MM.1S (cell line): ENCODE measurements at regions not wholly inside any gene's neighbourhood (a gene's known extent, or its start where the extent isn't known, plus 50 kb on each side); places are given as distances from the start of the nearest gene placed in this dataset.

Experiments
- DNase-seq: peaks from one replicate; pipeline ENCODE4 v3.0.0-alpha.2; 2015
- H2AFZ ChIP-seq: fragments of 300-600 bp; sonication (generic); 2 replicates; pipeline ENCODE4 v1.6.0; 2016; ENCODE audit warnings: antibody characterized with exemption, low read length
- H3F3A ChIP-seq: fragments of 300-600 bp; sonication (generic); 2 replicates; pipeline ENCODE4 v1.6.1; 2016; ENCODE audit warnings: mild to moderate bottlenecking, antibody characterized with exemption, low read length, moderate library complexity, mixed read lengths; ENCODE audit not compliant: insufficient read depth
- H3K27ac ChIP-seq: fragments of 300-600 bp; sonication (generic); 2 replicates; pipeline ENCODE4 v1.5.1; 2016; ENCODE audit warnings: mild to moderate bottlenecking, low read length
- H3K27me3 ChIP-seq: fragments of 300-600 bp; sonication (generic); replicated peaks from 2 replicates; pipeline ENCODE4 v1.6.0; 2016; ENCODE audit warnings: low read length; ENCODE audit not compliant: insufficient read depth
- H3K36me3 ChIP-seq: fragments of 300-600 bp; sonication (generic); replicated peaks from 2 replicates; pipeline ENCODE4 v1.6.1; 2016; ENCODE audit warnings: mild to moderate bottlenecking, low read length, mixed read lengths; ENCODE audit not compliant: insufficient read depth
- H3K4me1 ChIP-seq: fragments of 300-600 bp; sonication (generic); 2 replicates; pipeline ENCODE4 v1.6.1; 2016; ENCODE audit warnings: low read length, mixed read lengths
- H3K4me2 ChIP-seq: fragments of 300-600 bp; sonication (generic); 2 replicates; pipeline ENCODE4 v1.6.0; 2016; ENCODE audit warnings: low read depth, low read length
- H3K4me3 ChIP-seq: fragments of 300-600 bp; sonication (generic); 2 replicates; pipeline ENCODE4 v1.5.1; 2016; ENCODE audit warnings: low read length, mixed read lengths
- H3K79me2 ChIP-seq: fragments of 300-600 bp; sonication (generic); 2 replicates; pipeline ENCODE4 v1.6.1; 2016; ENCODE audit warnings: mixed run types, low read length, mixed read lengths
- H3K9ac ChIP-seq: fragments of 300-600 bp; sonication (generic); 2 replicates; pipeline ENCODE4 v1.6.1; 2016; ENCODE audit warnings: low read length, mixed read lengths
- H3K9me2 ChIP-seq: fragments of 300-600 bp; sonication (generic); replicated peaks from 2 replicates; pipeline ENCODE4 v1.6.1; 2016; ENCODE audit warnings: mild to moderate bottlenecking, low read length, mixed read lengths; ENCODE audit not compliant: insufficient read depth
- H3K9me3 ChIP-seq: fragments of 300-600 bp; sonication (generic); replicated peaks from 2 replicates; pipeline ENCODE4 v1.6.1; 2016; ENCODE audit warnings: mild to moderate bottlenecking, low read length, mixed read lengths; ENCODE audit not compliant: insufficient read depth
- H4K20me1 ChIP-seq: fragments of 300-600 bp; sonication (generic); 2 replicates; pipeline ENCODE4 v1.6.1; 2016; ENCODE audit warnings: mild to moderate bottlenecking, low read length, moderate library complexity, mixed read lengths; ENCODE audit not compliant: insufficient read depth
- EZH2 ChIP-seq: fragments of 300-600 bp; sonication (generic); optimal IDR thresholded peaks from 2 replicates; pipeline ENCODE3; 2017; ENCODE audit warnings: low read depth, mild to moderate bottlenecking, antibody characterized with exemption, low read length, mixed read lengths
- EZH2phosphoT487 ChIP-seq: fragments of 300-600 bp; sonication (generic); IDR thresholded peaks from 2 replicates; pipeline ENCODE4 v1.6.1; 2018; ENCODE audit warnings: antibody characterized with exemption, low read length
- TF ChIP-seq, protein P1 (sequence below): fragments of 300-600 bp; sonication (generic); IDR thresholded peaks from 2 replicates; pipeline ENCODE4 v1.5.1; 2016; ENCODE audit warnings: antibody characterized with exemption, low read length, mixed read lengths

DNA sequence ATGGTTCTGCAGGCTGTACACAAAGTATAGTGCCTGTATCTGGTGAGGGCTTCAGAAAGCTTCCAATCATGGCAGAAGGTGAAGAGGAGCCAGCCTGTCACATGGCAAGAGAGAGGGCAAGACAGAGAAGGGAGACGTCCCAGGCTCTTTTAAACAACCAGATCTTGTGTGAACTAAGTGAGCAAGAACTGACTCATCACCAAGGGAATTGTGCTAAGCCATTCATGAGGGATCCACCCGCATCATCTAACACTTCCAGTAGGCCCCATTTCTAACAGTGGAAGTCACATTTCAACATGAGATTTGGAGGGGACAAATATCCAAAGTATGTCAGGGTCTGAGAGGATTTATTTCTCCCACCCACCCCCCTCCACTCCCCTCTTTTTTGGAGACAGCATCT lies 56.2 kb upstream of the ELAC2 start:
- no peaks in the 10 kb centered on the region for H3K9me2 ChIP-seq
- H3K4me1 ChIP-seq = no peaks in the 10 kb centered on the region
- no peaks in the 10 kb centered on the region for H3F3A ChIP-seq
- no peak overlapping the region for H3K27ac ChIP-seq
- H3K9me3 ChIP-seq = no peaks in the 10 kb centered on the region
- no peaks in the 10 kb centered on the region for H3K79me2 ChIP-seq
- H3K27me3 ChIP-seq = no peaks in the 10 kb centered on the region
- H3K36me3 ChIP-seq = no peaks in the 10 kb centered on the region
- no peak overlapping the region for H3K9ac ChIP-seq
- no peak overlapping the region for H2AFZ ChIP-seq
- H3K4me3 ChIP-seq = no peak overlapping the region
- no peaks in the 10 kb centered on the region for H4K20me1 ChIP-seq
- TF ChIP-seq EZH2 (no peak), EZH2phosphoT487 (no peak)
- TF ChIP-seq, protein P1, sequence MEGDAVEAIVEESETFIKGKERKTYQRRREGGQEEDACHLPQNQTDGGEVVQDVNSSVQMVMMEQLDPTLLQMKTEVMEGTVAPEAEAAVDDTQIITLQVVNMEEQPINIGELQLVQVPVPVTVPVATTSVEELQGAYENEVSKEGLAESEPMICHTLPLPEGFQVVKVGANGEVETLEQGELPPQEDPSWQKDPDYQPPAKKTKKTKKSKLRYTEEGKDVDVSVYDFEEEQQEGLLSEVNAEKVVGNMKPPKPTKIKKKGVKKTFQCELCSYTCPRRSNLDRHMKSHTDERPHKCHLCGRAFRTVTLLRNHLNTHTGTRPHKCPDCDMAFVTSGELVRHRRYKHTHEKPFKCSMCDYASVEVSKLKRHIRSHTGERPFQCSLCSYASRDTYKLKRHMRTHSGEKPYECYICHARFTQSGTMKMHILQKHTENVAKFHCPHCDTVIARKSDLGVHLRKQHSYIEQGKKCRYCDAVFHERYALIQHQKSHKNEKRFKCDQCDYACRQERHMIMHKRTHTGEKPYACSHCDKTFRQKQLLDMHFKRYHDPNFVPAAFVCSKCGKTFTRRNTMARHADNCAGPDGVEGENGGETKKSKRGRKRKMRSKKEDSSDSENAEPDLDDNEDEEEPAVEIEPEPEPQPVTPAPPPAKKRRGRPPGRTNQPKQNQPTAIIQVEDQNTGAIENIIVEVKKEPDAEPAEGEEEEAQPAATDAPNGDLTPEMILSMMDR = no peak
- H3K4me2 ChIP-seq = no peak overlapping the region
- no peak for DNase-seq

DNA sequence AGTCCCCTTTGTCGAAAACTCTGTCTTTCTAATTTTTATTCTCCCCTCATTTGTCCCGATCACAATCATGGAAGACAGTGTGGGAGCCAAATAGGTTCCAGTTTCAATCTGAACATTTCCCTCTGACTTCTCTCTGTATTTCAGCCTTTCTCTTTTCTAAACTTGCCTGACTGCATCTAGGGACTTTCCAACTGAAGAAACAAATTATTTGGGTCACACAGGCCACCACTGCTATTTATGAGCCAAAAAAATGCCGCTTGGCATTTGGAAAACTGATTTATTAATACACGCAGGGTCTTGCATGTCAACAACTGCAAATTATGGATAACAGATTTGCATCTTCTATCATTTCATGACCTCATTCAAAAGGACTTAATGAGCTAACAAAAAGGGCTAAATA lies 55.2 kb upstream of the ELAC2 start:
- Histone ChIP-seq H3K79me2 (no peaks in the 10 kb centered on the region), H3K4me2 (no peak overlapping the region), H3K9me3 (no peaks in the 10 kb centered on the region), H2AFZ (no peak overlapping the region), H3F3A (no peaks in the 10 kb centered on the region), H3K27me3 (no peaks in the 10 kb centered on the region), H4K20me1 (no peaks in the 10 kb centered on the region), H3K9me2 (no peaks in the 10 kb centered on the region), H3K9ac (no peak overlapping the region), H3K36me3 (no peaks in the 10 kb centered on the region), H3K27ac (no peak overlapping the region), H3K4me1 (no peaks in the 10 kb centered on the region), H3K4me3 (no peak overlapping the region)
- TF ChIP-seq, protein P1 = no peak
- TF ChIP-seq EZH2 = no peak
- no peak for TF ChIP-seq EZH2phosphoT487
- DNase-seq = no peak

DNA sequence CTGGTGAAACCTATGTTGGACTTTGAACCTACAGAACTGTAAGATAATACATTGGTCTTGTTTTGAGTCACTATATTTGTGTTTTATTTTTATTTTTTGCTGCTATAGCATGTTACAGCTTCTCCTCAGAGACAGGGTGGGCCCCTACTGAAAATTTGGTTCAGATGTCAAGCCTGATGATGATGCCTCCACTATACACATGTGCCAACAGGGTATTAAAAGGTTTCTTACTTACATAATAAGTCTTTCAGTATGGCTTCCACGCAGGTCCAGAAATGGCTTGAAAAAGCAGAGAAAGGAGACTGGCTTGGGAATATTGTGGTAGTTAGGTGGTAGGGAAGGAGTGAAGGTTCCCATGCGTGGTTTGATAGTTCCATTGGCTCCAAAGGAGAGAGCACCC lies 52.9 kb upstream of the ELAC2 start:
- Histone ChIP-seq H3K27me3 (no peaks in the 10 kb centered on the region), H3K9me3 (no peaks in the 10 kb centered on the region), H3K79me2 (no peaks in the 10 kb centered on the region), H3K4me3 (no peak overlapping the region), H3K9ac (no peak overlapping the region), H3K36me3 (no peaks in the 10 kb centered on the region), H3F3A (no peaks in the 10 kb centered on the region), H4K20me1 (no peaks in the 10 kb centered on the region), H3K9me2 (no peaks in the 10 kb centered on the region), H3K4me2 (no peak overlapping the region), H3K27ac (no peak overlapping the region), H3K4me1 (no peaks in the 10 kb centered on the region), H2AFZ (no peak overlapping the region)
- TF ChIP-seq EZH2 (no peak), EZH2phosphoT487 (no peak)
- DNase-seq = no peak

GRCh38 chr17:13067629-13068303 lies 49.9 kb upstream of the ELAC2 start:
- no peak overlapping the region for H3K4me2 ChIP-seq
- no peaks in the 10 kb centered on the region for H4K20me1 ChIP-seq
- H2AFZ ChIP-seq = no peak overlapping the region
- H3K27me3 ChIP-seq = no peaks in the 10 kb centered on the region
- H3K36me3 ChIP-seq = no peaks in the 10 kb centered on the region
- no peak overlapping the region for H3K27ac ChIP-seq
- H3K4me1 ChIP-seq = no peaks in the 10 kb centered on the region
- H3K9ac ChIP-seq = no peak overlapping the region
- no peak overlapping the region for H3K4me3 ChIP-seq
- no peaks in the 10 kb centered on the region for H3K9me3 ChIP-seq
- no peaks in the 10 kb centered on the region for H3K79me2 ChIP-seq
- DNase-seq = no peak
- no peaks in the 10 kb centered on the region for H3K9me2 ChIP-seq
- no peaks in the 10 kb centered on the region for H3F3A ChIP-seq
- no peak for TF ChIP-seq EZH2
- no peak for TF ChIP-seq EZH2phosphoT487
- TF ChIP-seq, protein P1 = no peak
